GM19043 (cell line): ENCODE measurements at regions not wholly inside any gene's neighbourhood (a gene's known extent, or its start where the extent isn't known, plus 50 kb on each side); places are given as distances from the start of the nearest gene placed in this dataset.

Source experiments
- ATAC-seq: cut with Tn5 transposase; IDR thresholded peaks from one replicate; pipeline ENCODE4 v1.9.1; 2021; ENCODE audit warnings: low read depth; ENCODE audit not compliant: unreplicated experiment

GRCh38 chr4:65747386-65747785 is 77.1 kb upstream of the EPHA5 start:
- ATAC-seq, result no peak

- no peak for ATAC-seq
Observed at GRCh38 chr4:65738134-65738533, 67.8 kb upstream of the EPHA5 start.

GRCh38 chr4:65737672-65738071 is 67.4 kb upstream of the EPHA5 start:
- no peak for ATAC-seq

- ATAC-seq, result no peak
Observed at GRCh38 chr4:65724973-65725372, 54.7 kb upstream of the EPHA5 start.
